ENCODE measurements at regions not wholly inside any gene's neighbourhood (a gene's known extent, or its start where the extent isn't known, plus 50 kb on each side); places are given as distances from the start of the nearest gene placed in this dataset.

GRCh38 chr14:82122655-82123054 is 589.0 kb upstream of the SEL1L start:
- no peak overlapping the region for H3K4me2 ChIP-seq (ENCODE audit: insufficient read depth, low read length)
- DNase-seq = no peak
- no peak overlapping the region for H2AFZ ChIP-seq (ENCODE audit: low read depth, low read length)
- no peak overlapping the region for H3K27ac ChIP-seq (ENCODE audit: low read length)
- no peaks in the 10 kb centered on the region for H3K4me1 ChIP-seq (ENCODE audit: insufficient read depth, low read length)
- H4K20me1 ChIP-seq (ENCODE audit: insufficient read depth, low read length) = no peaks in the 10 kb centered on the region
- H3K79me2 ChIP-seq (ENCODE audit: insufficient read depth, low read length) = no peaks in the 10 kb centered on the region
- no peak for ATAC-seq (ENCODE audit: insufficient read depth, low read depth)
- no peaks in the 10 kb centered on the region for H3K27me3 ChIP-seq (ENCODE audit: insufficient read depth, low read length, poor library complexity)
- no peak overlapping the region for H3K9ac ChIP-seq (ENCODE audit: low read depth, low read length)
- no peak for TF ChIP-seq EZH2 (IDR thresholded peaks at IDR 0.05; ENCODE audit: borderline replicate concordance, low read depth, low read length, severe bottlenecking)
- TF ChIP-seq CTCF (IDR thresholded peaks at IDR 0.05; ENCODE audit: borderline replicate concordance, extremely low read depth, low read length, poor library complexity, severe bottlenecking) = no peak
- no peaks in the 10 kb centered on the region for H3K36me3 ChIP-seq (ENCODE audit: insufficient read depth, low read length)
- H3K9me3 ChIP-seq (ENCODE audit: insufficient read depth, low read length, severe bottlenecking) = no peaks in the 10 kb centered on the region
- H3K4me3 ChIP-seq (ENCODE audit: low read depth in 1 of 2, low read length in 2 of 2) = no peak overlapping the region

- TF ChIP-seq EZH2 (IDR thresholded peaks at IDR 0.05; ENCODE audit: borderline replicate concordance, low read depth, low read length, severe bottlenecking) (no peak), CTCF (IDR thresholded peaks at IDR 0.05; ENCODE audit: borderline replicate concordance, extremely low read depth, low read length, poor library complexity, severe bottlenecking) (no peak)
- no peaks in the 10 kb centered on the region for H3K4me1 ChIP-seq (ENCODE audit: insufficient read depth, low read length)
- no peak overlapping the region for H3K4me3 ChIP-seq (ENCODE audit: low read depth in 1 of 2, low read length in 2 of 2)
- H2AFZ ChIP-seq (ENCODE audit: low read depth, low read length) = no peak overlapping the region
- H4K20me1 ChIP-seq (ENCODE audit: insufficient read depth, low read length) = no peaks in the 10 kb centered on the region
- no peaks in the 10 kb centered on the region for H3K36me3 ChIP-seq (ENCODE audit: insufficient read depth, low read length)
- ATAC-seq (ENCODE audit: insufficient read depth, low read depth) (no peak), DNase-seq (no peak)
- H3K27ac ChIP-seq (ENCODE audit: low read length) = no peak overlapping the region
- no peak overlapping the region for H3K9ac ChIP-seq (ENCODE audit: low read depth, low read length)
- H3K79me2 ChIP-seq (ENCODE audit: insufficient read depth, low read length) = no peaks in the 10 kb centered on the region
- H3K4me2 ChIP-seq (ENCODE audit: insufficient read depth, low read length) = no peak overlapping the region
- H3K27me3 ChIP-seq (ENCODE audit: insufficient read depth, low read length, poor library complexity) = no peaks in the 10 kb centered on the region
- no peaks in the 10 kb centered on the region for H3K9me3 ChIP-seq (ENCODE audit: insufficient read depth, low read length, severe bottlenecking)
These were observed 590.9 kb upstream of the SEL1L start for GRCh38 chr14:82124511-82124910.

- H3K4me3 ChIP-seq (ENCODE audit: low read depth in 1 of 2, low read length in 2 of 2) = no peak overlapping the region
- DNase-seq = no peak
- no peak for TF ChIP-seq EZH2 (IDR thresholded peaks at IDR 0.05; ENCODE audit: borderline replicate concordance, low read depth, low read length, severe bottlenecking)
- TF ChIP-seq CTCF (IDR thresholded peaks at IDR 0.05; ENCODE audit: borderline replicate concordance, extremely low read depth, low read length, poor library complexity, severe bottlenecking) = no peak
- no peak overlapping the region for H3K27ac ChIP-seq (ENCODE audit: low read length)
- no peak overlapping the region for H3K4me2 ChIP-seq (ENCODE audit: insufficient read depth, low read length)
- H3K4me1 ChIP-seq (ENCODE audit: insufficient read depth, low read length) = no peaks in the 10 kb centered on the region
- H3K9me3 ChIP-seq (ENCODE audit: insufficient read depth, low read length, severe bottlenecking) = no peaks in the 10 kb centered on the region
- H4K20me1 ChIP-seq (ENCODE audit: insufficient read depth, low read length) = no peaks in the 10 kb centered on the region
- H3K27me3 ChIP-seq (ENCODE audit: insufficient read depth, low read length, poor library complexity) = no peaks in the 10 kb centered on the region
- ATAC-seq (ENCODE audit: insufficient read depth, low read depth) = no peak
- no peak overlapping the region for H3K9ac ChIP-seq (ENCODE audit: low read depth, low read length)
- no peak overlapping the region for H2AFZ ChIP-seq (ENCODE audit: low read depth, low read length)
- H3K79me2 ChIP-seq (ENCODE audit: insufficient read depth, low read length) = no peaks in the 10 kb centered on the region
- no peaks in the 10 kb centered on the region for H3K36me3 ChIP-seq (ENCODE audit: insufficient read depth, low read length)
These were observed 592.4 kb upstream of the SEL1L start for GRCh38 chr14:82126006-82126405.

GRCh38 chr14:82134411-82134810 is 600.8 kb upstream of the SEL1L start:
- Histone ChIP-seq H3K4me3 (ENCODE audit: low read depth in 1 of 2, low read length in 2 of 2) (no peak overlapping the region), H3K9me3 (ENCODE audit: insufficient read depth, low read length, severe bottlenecking) (no peaks in the 10 kb centered on the region), H3K4me2 (ENCODE audit: insufficient read depth, low read length) (no peak overlapping the region), H3K27ac (ENCODE audit: low read length) (no peak overlapping the region), H3K79me2 (ENCODE audit: insufficient read depth, low read length) (no peaks in the 10 kb centered on the region), H3K4me1 (ENCODE audit: insufficient read depth, low read length) (no peaks in the 10 kb centered on the region), H4K20me1 (ENCODE audit: insufficient read depth, low read length) (no peaks in the 10 kb centered on the region), H3K9ac (ENCODE audit: low read depth, low read length) (no peak overlapping the region), H3K27me3 (ENCODE audit: insufficient read depth, low read length, poor library complexity) (no peaks in the 10 kb centered on the region), H3K36me3 (ENCODE audit: insufficient read depth, low read length) (no peaks in the 10 kb centered on the region), H2AFZ (ENCODE audit: low read depth, low read length) (no peak overlapping the region)
- ATAC-seq (ENCODE audit: insufficient read depth, low read depth) (no peak), DNase-seq (no peak)
- TF ChIP-seq CTCF (IDR thresholded peaks at IDR 0.05; ENCODE audit: borderline replicate concordance, extremely low read depth, low read length, poor library complexity, severe bottlenecking) = no peak

Measured in DND-41 (cell line).